ENCODE measurements at regions not wholly inside any gene's neighbourhood (a gene's known extent, or its start where the extent isn't known, plus 50 kb on each side); places are given as distances from the start of the nearest gene placed in this dataset.

DNA sequence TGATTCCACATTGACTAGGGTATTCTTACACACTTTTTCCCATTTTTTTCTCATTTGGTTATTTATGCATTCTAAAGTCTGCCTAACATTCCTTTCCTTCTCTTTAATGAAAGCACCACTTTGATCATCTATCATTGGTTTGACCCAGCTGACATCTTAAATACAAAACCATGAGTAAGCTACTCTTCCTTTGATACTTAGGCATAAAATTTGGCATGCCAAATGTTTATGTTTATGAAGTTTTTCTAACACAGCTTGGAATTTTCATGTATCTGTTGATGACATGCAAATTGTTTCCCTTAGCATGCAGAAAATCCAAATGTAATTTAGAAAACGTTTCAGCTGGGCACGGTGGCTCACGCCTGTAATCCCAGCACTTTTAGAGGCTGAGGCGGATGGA is 534.9 kb downstream of the QKI start:
- Histone ChIP-seq H3K4me3 (ENCODE audit: control insufficient read depth in 2 of 3, extremely low read depth in 1 of 3, insufficient read depth in 2 of 3, low read depth in 1 of 3, low read length in 3 of 3) (no peak overlapping the region), H3K9ac (ENCODE audit: control insufficient read depth, extremely low read depth, insufficient read depth, low read length) (no peak overlapping the region), H3K27ac (ENCODE audit: control insufficient read depth, insufficient read depth, low read length) (no peak overlapping the region), H3K4me2 (ENCODE audit: control insufficient read depth, extremely low read depth, insufficient read depth, low read depth, low read length) (no peak overlapping the region), H2AFZ (ENCODE audit: control insufficient read depth, low read length) (no peak overlapping the region), H3K4me1 (ENCODE audit: control insufficient read depth, extremely low read depth, insufficient read depth, low read length) (peaks cover 14% of the 10 kb centered on the region), H3K36me3 (ENCODE audit: control insufficient read depth in 2 of 2, extremely low read depth in 1 of 2, insufficient read depth in 2 of 2, low read length in 2 of 2) (no peaks in the 10 kb centered on the region), H3K9me1 (ENCODE audit: control insufficient read depth, extremely low read depth, insufficient read depth, low read length) (no peaks in the 10 kb centered on the region), H3K9me3 (ENCODE audit: control insufficient read depth, low read depth, low read length) (no peaks in the 10 kb centered on the region), H4K20me1 (ENCODE audit: control insufficient read depth, extremely low read depth, insufficient read depth, low read length) (no peaks in the 10 kb centered on the region), H3K79me2 (ENCODE audit: control insufficient read depth, insufficient read depth, low read length) (no peaks in the 10 kb centered on the region), H3K27me3 (ENCODE audit: control insufficient read depth, extremely low read depth, insufficient read depth, low read length) (no peaks in the 10 kb centered on the region)
- TF ChIP-seq, protein P1, sequence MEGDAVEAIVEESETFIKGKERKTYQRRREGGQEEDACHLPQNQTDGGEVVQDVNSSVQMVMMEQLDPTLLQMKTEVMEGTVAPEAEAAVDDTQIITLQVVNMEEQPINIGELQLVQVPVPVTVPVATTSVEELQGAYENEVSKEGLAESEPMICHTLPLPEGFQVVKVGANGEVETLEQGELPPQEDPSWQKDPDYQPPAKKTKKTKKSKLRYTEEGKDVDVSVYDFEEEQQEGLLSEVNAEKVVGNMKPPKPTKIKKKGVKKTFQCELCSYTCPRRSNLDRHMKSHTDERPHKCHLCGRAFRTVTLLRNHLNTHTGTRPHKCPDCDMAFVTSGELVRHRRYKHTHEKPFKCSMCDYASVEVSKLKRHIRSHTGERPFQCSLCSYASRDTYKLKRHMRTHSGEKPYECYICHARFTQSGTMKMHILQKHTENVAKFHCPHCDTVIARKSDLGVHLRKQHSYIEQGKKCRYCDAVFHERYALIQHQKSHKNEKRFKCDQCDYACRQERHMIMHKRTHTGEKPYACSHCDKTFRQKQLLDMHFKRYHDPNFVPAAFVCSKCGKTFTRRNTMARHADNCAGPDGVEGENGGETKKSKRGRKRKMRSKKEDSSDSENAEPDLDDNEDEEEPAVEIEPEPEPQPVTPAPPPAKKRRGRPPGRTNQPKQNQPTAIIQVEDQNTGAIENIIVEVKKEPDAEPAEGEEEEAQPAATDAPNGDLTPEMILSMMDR (optimal IDR thresholded peaks at IDR 0.05 in 1 of 3, IDR thresholded peaks at IDR 0.05 in 1 of 3, conservative IDR thresholded peaks at IDR 0.05 in 1 of 3; ENCODE audit: extremely low read depth in 1 of 3, insufficient read depth in 2 of 3, low read length in 3 of 3): no peak
- no peak for TF ChIP-seq EZH2 (IDR thresholded peaks at IDR 0.05; ENCODE audit: low read length)
- DNase-seq (ENCODE audit: low read depth, low spot score) (no peak), FAIRE-seq (no peak)
- dilution Hi-C loops (cut with MboI; ENCODE audit: extremely low pct_ligation_motif_present, low sequenced_read_pairs): no loop called here

DNA sequence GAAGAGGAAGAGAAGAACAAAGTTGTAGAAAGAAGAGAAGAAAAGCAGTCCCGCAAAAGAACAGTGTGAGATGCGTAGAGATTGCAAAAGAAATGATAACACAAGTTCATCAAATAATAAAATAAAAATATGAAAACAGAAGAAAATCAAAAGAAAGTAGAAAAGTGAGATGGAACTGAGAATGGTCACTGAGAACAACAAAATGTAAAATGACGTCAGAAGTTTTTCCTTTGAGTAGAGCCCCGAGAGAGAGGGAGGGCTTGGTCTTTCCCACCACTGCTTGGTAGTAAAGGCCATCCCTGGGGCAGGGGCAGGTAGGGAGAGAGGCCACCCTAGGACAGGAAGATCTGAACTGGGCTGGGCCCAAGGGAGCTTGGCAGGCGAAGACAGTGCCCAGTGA is 533.7 kb downstream of the QKI start:
- dilution Hi-C loops (cut with MboI; ENCODE audit: extremely low pct_ligation_motif_present, low sequenced_read_pairs): no loop called here
- Histone ChIP-seq H3K9ac (ENCODE audit: control insufficient read depth, extremely low read depth, insufficient read depth, low read length) (no peak overlapping the region), H3K36me3 (ENCODE audit: control insufficient read depth in 2 of 2, extremely low read depth in 1 of 2, insufficient read depth in 2 of 2, low read length in 2 of 2) (no peaks in the 10 kb centered on the region), H3K4me2 (ENCODE audit: control insufficient read depth, extremely low read depth, insufficient read depth, low read depth, low read length) (no peak overlapping the region), H2AFZ (ENCODE audit: control insufficient read depth, low read length) (no peak overlapping the region), H3K27me3 (ENCODE audit: control insufficient read depth, extremely low read depth, insufficient read depth, low read length) (no peaks in the 10 kb centered on the region), H3K4me1 (ENCODE audit: control insufficient read depth, extremely low read depth, insufficient read depth, low read length) (peaks cover 20% of the 10 kb centered on the region), H3K27ac (ENCODE audit: control insufficient read depth, insufficient read depth, low read length) (no peak overlapping the region), H3K4me3 (ENCODE audit: control insufficient read depth in 2 of 3, extremely low read depth in 1 of 3, insufficient read depth in 2 of 3, low read depth in 1 of 3, low read length in 3 of 3) (no peak overlapping the region), H3K9me1 (ENCODE audit: control insufficient read depth, extremely low read depth, insufficient read depth, low read length) (no peaks in the 10 kb centered on the region), H3K9me3 (ENCODE audit: control insufficient read depth, low read depth, low read length) (no peaks in the 10 kb centered on the region), H4K20me1 (ENCODE audit: control insufficient read depth, extremely low read depth, insufficient read depth, low read length) (no peaks in the 10 kb centered on the region), H3K79me2 (ENCODE audit: control insufficient read depth, insufficient read depth, low read length) (no peaks in the 10 kb centered on the region)
- FAIRE-seq (no peak), DNase-seq (ENCODE audit: low read depth, low spot score) (no peak)
- TF ChIP-seq, protein P1 (optimal IDR thresholded peaks at IDR 0.05 in 1 of 3, IDR thresholded peaks at IDR 0.05 in 1 of 3, conservative IDR thresholded peaks at IDR 0.05 in 1 of 3; ENCODE audit: extremely low read depth in 1 of 3, insufficient read depth in 2 of 3, low read length in 3 of 3): no peak
- no peak for TF ChIP-seq EZH2 (IDR thresholded peaks at IDR 0.05; ENCODE audit: low read length)

All from keratinocyte (primary cell).